ENCODE measurements at regions not wholly inside any gene's neighbourhood (a gene's known extent, or its start where the extent isn't known, plus 50 kb on each side); places are given as distances from the start of the nearest gene placed in this dataset.

- TF ChIP-seq CTCF (IDR thresholded peaks at IDR 0.05) = no peak
- TF ChIP-seq POLR2A (IDR thresholded peaks at IDR 0.05) = no peak
- no peak for TF ChIP-seq POLR2AphosphoS5 (IDR thresholded peaks at IDR 0.05)
Observed at GRCh38 chr7:3197567-3198213, 103.4 kb upstream of the SDK1 start.
